ENCODE measurements at regions not wholly inside any gene's neighbourhood (a gene's known extent, or its start where the extent isn't known, plus 50 kb on each side); places are given as distances from the start of the nearest gene placed in this dataset.

- no peak for TF ChIP-seq POLR2A (IDR thresholded peaks at IDR 0.05)
- no peak for TF ChIP-seq CTCF (IDR thresholded peaks at IDR 0.05)
Observed at GRCh38 chr7:25444991-25445390, 216.7 kb upstream of the NPVF start.
